Natural killer cell treated with Interleukin-12 subunit alpha and Interleukin-12 subunit beta and Interleukin-15 and Interleukin-18, amount 100 ng/mL, for 72 hours (primary cell): ENCODE measurements at regions not wholly inside any gene's neighbourhood (a gene's known extent, or its start where the extent isn't known, plus 50 kb on each side); places are given as distances from the start of the nearest gene placed in this dataset.
"Not testable (repeated sequence)": the region's sequence is repeated elsewhere in the genome, so short reads cannot be mapped to it uniquely, and the experiment has no call there.

Source experiments
- ATAC-seq, 2 donors: fragments of 150-1000 bp; cut with Tn5 transposase in 1 of 2; sonication (Bioruptor Pico), chemical (Tn5 transposase) in 1 of 2; 2 replicates each; pipeline ENCODE4 v1.10.0; 2021
- DNase-seq: peaks from one replicate; pipeline ENCODE4 v3.0.0; 2022; ENCODE audit warnings: low spot score
- H3K27ac Mint-ChIP-seq, 2 donors: 1 replicate in 1 of 2; 2 replicates in 1 of 2; pipeline ENCODE4 v1.8.0; 2022; ENCODE audit warnings: mixed read lengths in 2 of 2, mild to moderate bottlenecking in 1 of 2, moderate library complexity in 1 of 2
- H3K27me3 Mint-ChIP-seq, 2 donors: 1 replicate in 1 of 2; 2 replicates in 1 of 2; pipeline ENCODE4 v1.8.0; 2022; ENCODE audit warnings: mixed read lengths in 2 of 2
- H3K36me3 Mint-ChIP-seq: one replicate; pipeline ENCODE4 v1.8.0; 2022; ENCODE audit warnings: mixed read lengths
- H3K4me1 Mint-ChIP-seq, 2 donors: 1 replicate in 1 of 2; 2 replicates in 1 of 2; pipeline ENCODE4 v1.8.0; 2022; ENCODE audit warnings: low read depth in 2 of 2, mixed read lengths in 2 of 2, mild to moderate bottlenecking in 1 of 2
- H3K4me3 Mint-ChIP-seq: one replicate; pipeline ENCODE4 v1.8.0; 2022; ENCODE audit warnings: mixed read lengths
- H3K9me3 Mint-ChIP-seq: 2 replicates; pipeline ENCODE4 v1.8.0; 2022; ENCODE audit warnings: mixed read lengths

- no peak for ATAC-seq
- Mint-ChIP-seq H3K36me3 (no peaks in the 10 kb centered on the region), H3K4me1 (peaks cover 0 to 3% of the 10 kb centered on the region in 2 donors), H3K27ac (no peak overlapping the region), H3K27me3 (no peaks in the 10 kb centered on the region), H3K4me3 (no peak overlapping the region), H3K9me3 (no peaks in the 10 kb centered on the region)
- DNase-seq: no peak
Measured at GRCh38 chr1:60280819-60281218, 207.2 kb upstream of the C1orf87 start.

GRCh38 chr1:60280256-60280655 is 206.7 kb upstream of the C1orf87 start:
- Mint-ChIP-seq H3K27ac (no peak overlapping the region), H3K9me3 (no peaks in the 10 kb centered on the region), H3K4me3 (no peak overlapping the region), H3K36me3 (no peaks in the 10 kb centered on the region), H3K27me3 (no peaks in the 10 kb centered on the region), H3K4me1 (peaks cover 0 to 3% of the 10 kb centered on the region in 2 donors)
- no peak for DNase-seq
- ATAC-seq: no peak

- peaks cover 0 to 3% of the 10 kb centered on the region in 2 donors for H3K4me1 Mint-ChIP-seq
- H3K27ac Mint-ChIP-seq: no peak overlapping the region
- H3K27me3 Mint-ChIP-seq: no peaks in the 10 kb centered on the region
- no peak overlapping the region for H3K4me3 Mint-ChIP-seq
- no peaks in the 10 kb centered on the region for H3K36me3 Mint-ChIP-seq
- H3K9me3 Mint-ChIP-seq: no peaks in the 10 kb centered on the region
- DNase-seq (no peak), ATAC-seq (no peak)
Measured at GRCh38 chr1:60279798-60280197, 206.2 kb upstream of the C1orf87 start.

GRCh38 chr1:60277269-60277668 is 203.7 kb upstream of the C1orf87 start:
- Mint-ChIP-seq H3K4me3 (no peak overlapping the region), H3K36me3 (no peaks in the 10 kb centered on the region), H3K27me3 (no peaks in the 10 kb centered on the region), H3K27ac (no peak overlapping the region), H3K9me3 (no peaks in the 10 kb centered on the region), H3K4me1 (peaks cover 0 to 3% of the 10 kb centered on the region in 2 donors)
- ATAC-seq (no peak), DNase-seq (no peak)

GRCh38 chr1:60274422-60275290 is 201.1 kb upstream of the C1orf87 start:
- no peak for DNase-seq
- H3K27me3 Mint-ChIP-seq: no peaks in the 10 kb centered on the region
- no peaks in the 10 kb centered on the region for H3K4me1 Mint-ChIP-seq
- ATAC-seq: no peak
- H3K4me3 Mint-ChIP-seq: no peak overlapping the region
- no peak overlapping the region for H3K27ac Mint-ChIP-seq
- H3K36me3 Mint-ChIP-seq: no peaks in the 10 kb centered on the region
- H3K9me3 Mint-ChIP-seq: no peaks in the 10 kb centered on the region

GRCh38 chr1:60273185-60273584 is 199.6 kb upstream of the C1orf87 start:
- Mint-ChIP-seq H3K4me1 (no peaks in the 10 kb centered on the region), H3K36me3 (no peaks in the 10 kb centered on the region), H3K27me3 (no peaks in the 10 kb centered on the region), H3K4me3 (no peak overlapping the region), H3K27ac (no peak overlapping the region), H3K9me3 (no peaks in the 10 kb centered on the region)
- ATAC-seq: no peak
- DNase-seq: no peak

GRCh38 chr1:60271041-60271440 is 197.5 kb upstream of the C1orf87 start:
- ATAC-seq (no peak), DNase-seq (no peak)
- Mint-ChIP-seq H3K4me3 (no peak overlapping the region), H3K27me3 (no peaks in the 10 kb centered on the region), H3K9me3 (no peaks in the 10 kb centered on the region), H3K4me1 (no peaks in the 10 kb centered on the region), H3K27ac (no peak overlapping the region), H3K36me3 (no peaks in the 10 kb centered on the region)

- H3K4me1 Mint-ChIP-seq: no peaks in the 10 kb centered on the region
- H3K9me3 Mint-ChIP-seq: no peaks in the 10 kb centered on the region
- no peak overlapping the region for H3K4me3 Mint-ChIP-seq
- no peaks in the 10 kb centered on the region for H3K27me3 Mint-ChIP-seq
- DNase-seq: no peak
- ATAC-seq: no peak
- no peaks in the 10 kb centered on the region for H3K36me3 Mint-ChIP-seq
- H3K27ac Mint-ChIP-seq: no peak overlapping the region
Measured at GRCh38 chr1:60268451-60268850, 194.9 kb upstream of the C1orf87 start.

GRCh38 chr1:60265560-60266535 is 192.3 kb upstream of the C1orf87 start:
- ATAC-seq: no peak
- Mint-ChIP-seq H3K27ac (no peak overlapping the region), H3K4me3 (no peak overlapping the region), H3K27me3 (no peaks in the 10 kb centered on the region), H3K4me1 (no peaks in the 10 kb centered on the region), H3K9me3 (no peaks in the 10 kb centered on the region), H3K36me3 (no peaks in the 10 kb centered on the region)
- no peak for DNase-seq

- DNase-seq (no peak), ATAC-seq (no peak)
- Mint-ChIP-seq H3K4me3 (no peak overlapping the region), H3K27ac (no peak overlapping the region), H3K9me3 (no peaks in the 10 kb centered on the region), H3K27me3 (no peaks in the 10 kb centered on the region), H3K36me3 (no peaks in the 10 kb centered on the region), H3K4me1 (no peaks in the 10 kb centered on the region)
Measured at GRCh38 chr1:60262701-60263100, 189.1 kb upstream of the C1orf87 start.

GRCh38 chr1:60257531-60257930 is 184.0 kb upstream of the C1orf87 start:
- Mint-ChIP-seq H3K27ac (no peak overlapping the region), H3K27me3 (no peaks in the 10 kb centered on the region), H3K4me1 (no peaks in the 10 kb centered on the region), H3K9me3 (peaks cover 2% of the 10 kb centered on the region), H3K36me3 (no peaks in the 10 kb centered on the region), H3K4me3 (no peak overlapping the region)
- DNase-seq (no peak), ATAC-seq (no peak)

GRCh38 chr1:60255565-60255964 is 182.0 kb upstream of the C1orf87 start:
- no peaks in the 10 kb centered on the region for H3K27me3 Mint-ChIP-seq
- H3K4me3 Mint-ChIP-seq: no peak overlapping the region

GRCh38 chr1:60251426-60251825 is 177.9 kb upstream of the C1orf87 start:
- Mint-ChIP-seq H3K27ac (no peak overlapping the region), H3K9me3 (peaks cover 3% of the 10 kb centered on the region), H3K36me3 (no peaks in the 10 kb centered on the region), H3K4me1 (no peaks in the 10 kb centered on the region), H3K27me3 (no peaks in the 10 kb centered on the region), H3K4me3 (no peak overlapping the region)
- DNase-seq (no peak), ATAC-seq (no peak)

More at GRCh38 chr1:60255565-60255964, 182.0 kb upstream of the C1orf87 start:
- no peak for ATAC-seq
- DNase-seq: no peak
- Mint-ChIP-seq H3K9me3 (peaks cover 2% of the 10 kb centered on the region), H3K4me1 (no peaks in the 10 kb centered on the region), H3K36me3 (no peaks in the 10 kb centered on the region), H3K27ac (no peak overlapping the region)

GRCh38 chr1:60247467-60247866 is 173.9 kb upstream of the C1orf87 start:
- peaks cover 12% of the 10 kb centered on the region for H3K9me3 Mint-ChIP-seq
- not testable (repeated sequence) for H3K27me3 Mint-ChIP-seq, DNase-seq, H3K36me3 Mint-ChIP-seq, H3K4me1 Mint-ChIP-seq, ATAC-seq, H3K4me3 Mint-ChIP-seq, H3K27ac Mint-ChIP-seq
